ENCODE measurements at regions not wholly inside any gene's neighbourhood (a gene's known extent, or its start where the extent isn't known, plus 50 kb on each side); places are given as distances from the start of the nearest gene placed in this dataset.

DNA sequence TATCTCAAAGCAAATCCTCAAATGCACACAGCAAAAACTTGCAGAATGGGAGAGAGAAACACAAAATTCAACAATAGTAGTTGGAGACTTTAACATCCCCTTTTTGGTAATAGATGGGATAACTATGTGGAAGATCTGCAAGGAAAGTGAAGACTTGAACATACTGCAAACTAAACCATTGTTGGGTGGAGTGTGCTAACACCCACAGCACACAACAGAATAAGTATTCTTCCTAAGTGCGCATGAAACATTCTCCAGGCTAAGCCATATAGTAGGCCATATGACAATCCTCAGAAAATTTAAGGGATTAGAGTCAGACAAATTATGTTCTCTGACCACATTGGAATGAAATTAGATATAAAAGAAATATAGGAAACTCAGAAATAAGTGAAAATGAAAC, 230.6 kb downstream of the FBXO15 start:
- no peak for DNase-seq

- DNase-seq: no peak
These were observed 234.1 kb downstream of the FBXO15 start for GRCh38 chr18:73913505-73913904.

DNA sequence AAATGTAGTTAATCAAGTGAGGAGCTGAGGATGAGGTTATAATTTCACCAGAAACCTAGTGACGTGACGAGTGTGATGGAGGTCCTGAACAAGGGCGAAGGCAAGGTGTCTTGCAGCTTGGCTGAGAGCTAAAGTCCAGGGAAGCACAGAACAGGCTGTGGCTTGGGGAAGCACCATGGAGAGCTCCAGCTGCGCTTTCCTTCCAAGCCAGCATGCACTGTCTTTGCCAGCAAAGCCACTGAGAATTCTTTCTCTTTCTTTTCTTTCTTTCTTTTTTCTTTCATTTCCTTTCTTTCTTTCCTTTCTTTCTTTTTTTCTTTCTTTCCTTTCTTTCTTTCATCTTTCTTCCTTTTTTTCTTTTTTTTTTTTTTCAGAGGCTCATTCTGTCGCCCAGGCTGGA, 239.3 kb downstream of the FBXO15 start:
- DNase-seq: no peak

GRCh38 chr18:73901566-73901965, 246.1 kb downstream of the FBXO15 start:
- DNase-seq: no peak

GRCh38 chr18:73901151-73901550, 246.5 kb downstream of the FBXO15 start:
- no peak for DNase-seq

DNA sequence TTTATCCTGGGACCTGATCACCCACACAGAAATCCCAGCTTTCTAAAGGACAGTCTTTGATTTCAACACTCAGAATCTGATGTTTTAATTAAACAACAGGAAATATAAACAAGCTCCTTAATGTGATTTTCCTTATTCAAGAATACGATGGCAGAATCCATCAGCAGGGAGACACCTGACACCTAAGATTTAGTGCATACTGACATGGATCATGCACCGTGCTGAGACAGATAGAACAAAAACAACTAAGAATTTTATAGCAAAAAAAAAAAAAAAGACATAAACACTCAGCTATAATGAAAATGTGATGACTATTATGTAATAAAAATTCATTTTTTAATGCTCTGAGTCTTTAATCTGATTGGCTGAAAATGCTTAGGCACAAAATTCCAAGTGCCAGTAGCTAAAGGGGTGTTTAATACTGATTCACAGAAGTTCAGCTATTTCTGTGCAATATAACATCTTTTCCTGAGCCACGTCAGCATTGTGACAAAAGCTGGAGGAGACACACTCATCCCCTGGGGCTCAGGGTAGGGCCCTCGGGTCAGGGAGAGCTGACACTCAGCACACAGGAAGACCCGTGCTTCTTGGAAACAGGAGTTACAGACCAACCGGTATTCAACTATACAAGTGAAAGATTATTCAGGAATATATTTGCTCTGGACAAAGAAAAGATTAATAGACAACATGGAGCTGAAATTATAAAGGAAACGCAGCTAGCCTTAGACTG, 247.4 kb downstream of the FBXO15 start:
- no peak for DNase-seq

- no peak for DNase-seq
These were observed 250.1 kb downstream of the FBXO15 start for GRCh38 chr18:73897517-73897916.

GRCh38 chr18:73896685-73897084, 250.9 kb downstream of the FBXO15 start:
- DNase-seq: no peak

GRCh38 chr18:73895701-73896100, 251.9 kb downstream of the FBXO15 start:
- no peak for DNase-seq

GRCh38 chr18:73893880-73894279, 253.8 kb downstream of the FBXO15 start:
- DNase-seq: no peak

GRCh38 chr18:73891572-73892421, 255.8 kb downstream of the FBXO15 start:
- no peak for DNase-seq

DNA sequence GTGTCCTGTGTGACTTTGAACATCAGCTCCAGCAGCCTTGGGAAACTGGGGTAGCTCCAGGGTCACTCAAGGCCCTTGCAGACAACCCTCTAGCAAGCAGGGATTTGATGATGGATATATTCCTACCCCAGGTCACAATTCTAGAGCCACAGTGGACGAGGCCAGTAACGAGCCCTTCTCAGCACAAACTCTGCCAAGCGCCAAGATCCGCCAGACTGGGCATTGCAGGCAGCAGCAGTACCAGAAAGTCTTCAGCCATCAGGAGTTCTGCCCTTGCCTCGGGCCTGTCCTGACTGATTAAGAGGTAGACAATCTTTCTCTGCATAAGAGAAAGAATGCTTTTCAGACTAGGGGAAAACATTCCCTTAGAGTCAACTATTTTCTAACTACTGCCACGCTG, 259.1 kb downstream of the FBXO15 start:
- DNase-seq: no peak

- DNase-seq: no peak
These were observed 259.8 kb downstream of the FBXO15 start for GRCh38 chr18:73887801-73888200.

DNA sequence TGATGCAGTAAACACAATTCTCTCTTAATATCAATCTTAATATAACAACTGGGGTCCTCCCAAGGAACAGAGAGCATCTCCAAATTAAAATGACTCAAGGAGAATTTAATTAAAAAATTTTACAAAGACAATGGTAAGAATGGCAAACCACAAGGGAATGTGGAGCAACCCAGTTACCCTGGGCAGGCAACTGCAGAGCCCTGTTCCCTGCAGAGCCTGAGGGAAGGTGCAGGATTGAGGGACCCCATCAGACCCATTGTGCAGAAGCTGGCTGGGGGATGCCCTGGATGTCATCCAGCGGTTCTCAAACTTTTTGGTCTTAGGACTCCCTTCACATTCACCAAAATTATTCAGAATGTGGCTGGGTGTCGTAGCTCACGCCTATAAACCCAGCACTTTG, 262.8 kb downstream of the FBXO15 start:
- DNase-seq: no peak

GRCh38 chr18:73881396-73881917, 266.2 kb downstream of the FBXO15 start:
- no peak for DNase-seq

DNA sequence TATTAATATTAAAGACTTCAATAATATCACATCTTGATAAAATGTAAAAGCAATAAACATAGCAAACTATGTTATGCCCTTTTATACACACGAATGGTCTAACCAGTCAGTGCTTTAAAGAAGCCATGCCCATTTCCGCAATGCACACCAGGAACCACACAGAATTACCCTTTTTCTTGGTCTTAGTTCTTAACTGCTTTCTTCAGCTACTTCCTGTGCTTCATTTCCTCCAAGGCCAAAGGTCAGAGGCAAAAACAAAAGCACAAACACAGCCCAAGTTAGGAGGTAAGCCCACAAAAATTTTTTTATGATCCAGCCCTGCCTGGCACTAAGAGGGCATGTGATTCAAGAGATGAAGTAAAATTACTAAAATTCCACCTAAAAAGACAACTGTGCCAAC, 267.2 kb downstream of the FBXO15 start:
- no peak for DNase-seq

GRCh38 chr18:73879766-73880165, 267.9 kb downstream of the FBXO15 start:
- DNase-seq: no peak

DNA sequence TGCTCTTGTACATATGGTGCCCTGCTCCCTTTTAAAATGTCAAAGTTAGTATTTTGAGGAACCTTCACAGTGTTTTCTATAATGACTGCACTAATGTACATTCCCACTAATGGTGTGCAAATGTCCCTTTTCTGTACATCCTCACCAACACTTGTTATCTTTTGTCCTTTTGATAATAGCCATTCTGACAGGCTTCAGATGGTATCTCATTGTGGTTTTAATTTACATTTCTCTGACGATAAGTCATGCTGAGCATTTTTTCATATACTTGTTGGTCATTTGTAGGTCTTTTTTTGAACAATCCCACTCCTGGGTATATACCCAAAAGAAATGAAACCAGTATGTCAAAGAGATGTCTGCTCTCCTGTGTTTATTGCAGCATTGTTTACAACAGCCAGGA, 268.3 kb downstream of the FBXO15 start:
- DNase-seq: no peak

DNA sequence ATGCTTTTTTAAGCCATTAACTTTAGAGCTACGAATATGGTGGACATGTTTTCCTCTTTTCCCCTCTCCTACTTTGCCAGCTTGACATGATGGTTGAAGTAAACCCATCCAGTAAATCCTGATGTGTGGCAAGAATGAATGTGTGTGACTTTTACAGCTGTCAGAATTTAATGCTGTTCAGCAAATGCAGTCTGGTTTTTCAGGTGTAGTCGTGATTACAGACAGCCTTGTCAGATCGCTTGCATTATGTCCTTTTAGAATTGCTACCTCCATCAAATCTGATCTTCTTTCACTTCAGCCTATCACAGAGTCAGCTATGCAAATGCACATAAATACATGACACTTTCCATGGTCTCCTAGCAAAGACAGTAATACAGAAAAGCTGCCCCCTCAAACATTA, 278.5 kb downstream of the FBXO15 start:
- DNase-seq: no peak

- no peak for DNase-seq
These were observed 285.9 kb downstream of the FBXO15 start for GRCh38 chr18:73861771-73862170.

DNA sequence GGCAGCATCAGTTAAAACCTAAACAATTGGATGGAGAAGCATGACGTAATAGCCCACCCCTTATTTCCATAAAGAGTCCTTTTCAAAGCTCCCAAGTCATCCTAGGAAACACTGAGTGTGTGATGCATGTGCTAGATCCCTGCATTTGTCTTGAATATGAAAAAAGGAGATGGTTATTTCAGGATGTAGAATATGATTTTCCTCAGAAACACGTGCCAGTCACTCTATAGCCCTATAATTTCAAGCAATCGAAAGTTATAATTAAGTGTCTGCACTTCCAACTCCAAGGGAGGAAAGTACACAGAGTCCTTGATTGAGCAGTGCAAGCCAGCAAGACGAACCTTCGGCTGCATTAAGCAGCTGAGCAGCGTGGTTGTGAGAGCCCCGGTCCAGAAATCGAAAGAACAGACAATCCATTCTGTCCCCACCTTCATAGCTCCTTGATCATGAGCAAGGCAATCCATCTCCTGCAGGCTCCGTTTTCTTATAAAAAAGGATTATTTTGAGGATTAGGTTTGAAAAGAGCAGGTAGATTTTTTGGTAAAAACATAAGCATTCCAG, 287.7 kb downstream of the FBXO15 start:
- DNase-seq: no peak

GRCh38 chr18:73852789-73853549, 294.7 kb downstream of the FBXO15 start:
- no peak for DNase-seq

DNA sequence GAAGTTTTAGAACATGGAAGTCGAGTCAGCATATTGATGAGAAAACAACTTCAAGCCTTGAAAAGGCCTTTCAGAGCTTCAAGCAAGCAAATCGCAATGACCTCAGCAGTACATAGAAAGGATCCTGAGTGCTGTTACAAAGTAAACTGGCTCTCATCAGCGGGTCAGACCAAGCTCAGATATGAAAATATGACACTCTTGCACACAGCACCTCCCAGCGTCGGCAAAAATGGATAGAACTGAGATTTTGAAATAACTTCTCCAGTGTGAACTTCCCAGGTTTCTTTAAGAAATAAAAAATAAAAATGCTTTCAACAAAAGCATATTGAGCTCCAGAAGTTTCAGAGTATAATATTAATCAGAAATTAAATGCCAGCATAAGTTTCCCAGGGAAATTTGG, 296.9 kb downstream of the FBXO15 start:
- DNase-seq: no peak

Measured in midbrain (tissue), 1 donor.